GM18498 (cell line): ENCODE measurements at regions not wholly inside any gene's neighbourhood (a gene's known extent, or its start where the extent isn't known, plus 50 kb on each side); places are given as distances from the start of the nearest gene placed in this dataset.
"Not testable (repeated sequence)": the region's sequence is repeated elsewhere in the genome, so short reads cannot be mapped to it uniquely, and the experiment has no call there.

Source experiments
- ATAC-seq: cut with Tn5 transposase; IDR thresholded peaks from one replicate; pipeline ENCODE4 v1.9.1; 2021; ENCODE audit warnings: mild to moderate bottlenecking, moderate library complexity; ENCODE audit not compliant: unreplicated experiment

DNA sequence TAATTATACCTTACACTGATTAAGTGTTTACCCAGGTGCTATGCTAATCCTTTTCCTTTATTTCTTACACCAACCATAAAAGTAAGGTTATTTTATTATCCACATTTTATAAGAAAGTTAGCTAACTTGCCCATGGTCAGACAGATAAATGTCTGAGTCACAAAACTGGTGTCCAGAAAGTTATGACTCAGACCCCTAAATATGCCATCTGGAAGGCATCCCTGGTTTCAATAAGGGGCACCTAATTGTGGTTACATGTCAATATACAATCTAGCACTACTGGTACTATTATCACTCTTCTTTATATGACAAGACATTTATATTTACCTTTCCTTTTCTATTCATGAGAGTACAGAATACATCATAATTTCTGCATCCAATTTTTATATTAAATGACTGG lies 496.5 kb upstream of the ADGRL2 start:
- no peak for ATAC-seq

DNA sequence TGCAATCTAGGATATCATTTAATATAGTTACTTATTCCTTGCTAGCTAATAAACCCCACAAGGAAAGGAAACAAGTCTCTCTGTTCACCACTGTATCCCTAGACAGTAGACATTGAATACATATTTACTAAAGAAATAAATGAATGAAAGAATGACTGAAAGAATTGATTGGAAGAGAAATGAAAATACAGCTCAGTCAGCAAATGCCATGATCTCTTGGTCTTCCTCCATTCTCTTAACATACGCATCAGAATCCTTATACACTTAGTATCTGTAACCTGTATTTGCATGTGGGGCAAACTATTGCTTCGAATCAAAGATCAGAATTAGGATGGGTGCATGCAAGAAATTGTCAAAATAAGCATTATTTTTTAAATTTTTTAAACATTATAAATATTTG lies 500.8 kb upstream of the ADGRL2 start:
- ATAC-seq = no peak

DNA sequence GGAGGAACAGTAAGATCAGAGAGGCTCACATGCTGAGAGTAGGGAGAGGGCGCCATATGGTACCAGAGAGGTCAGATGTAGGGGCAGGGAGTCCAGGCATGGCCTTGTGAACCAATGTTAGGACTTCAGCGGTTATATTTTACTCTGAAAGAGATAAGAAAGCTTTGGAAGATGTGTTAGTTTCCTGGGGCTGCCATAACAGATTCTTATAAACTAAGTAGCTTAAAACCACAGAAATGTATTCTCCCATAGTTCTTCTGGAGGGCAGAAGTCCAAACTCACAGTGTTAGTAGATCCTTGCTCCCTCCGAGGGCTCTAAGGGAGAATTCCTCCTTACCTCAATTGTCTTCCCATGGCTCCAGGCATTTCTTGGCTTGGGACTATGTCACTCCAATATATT lies 502.5 kb upstream of the ADGRL2 start:
- ATAC-seq = no peak

DNA sequence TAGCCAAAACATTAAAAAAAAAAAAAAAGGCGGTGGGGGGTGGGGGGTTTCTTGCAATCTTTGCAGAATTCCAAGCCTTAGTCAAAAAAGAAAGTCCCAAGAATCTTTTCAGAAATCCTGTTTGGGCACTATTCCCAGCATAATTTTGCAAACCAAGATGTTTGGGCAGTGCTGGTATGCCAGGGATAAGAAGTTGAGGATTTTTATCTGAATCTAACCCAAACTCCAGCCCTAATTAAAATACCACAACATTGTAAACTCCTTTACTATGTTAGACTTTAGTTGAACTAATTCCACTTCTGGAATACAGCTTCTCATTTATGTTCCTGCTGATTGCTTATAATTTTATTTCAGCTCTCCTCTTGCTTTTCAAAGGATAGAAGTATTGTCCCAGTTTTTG lies 504.1 kb upstream of the ADGRL2 start:
- ATAC-seq = no peak

DNA sequence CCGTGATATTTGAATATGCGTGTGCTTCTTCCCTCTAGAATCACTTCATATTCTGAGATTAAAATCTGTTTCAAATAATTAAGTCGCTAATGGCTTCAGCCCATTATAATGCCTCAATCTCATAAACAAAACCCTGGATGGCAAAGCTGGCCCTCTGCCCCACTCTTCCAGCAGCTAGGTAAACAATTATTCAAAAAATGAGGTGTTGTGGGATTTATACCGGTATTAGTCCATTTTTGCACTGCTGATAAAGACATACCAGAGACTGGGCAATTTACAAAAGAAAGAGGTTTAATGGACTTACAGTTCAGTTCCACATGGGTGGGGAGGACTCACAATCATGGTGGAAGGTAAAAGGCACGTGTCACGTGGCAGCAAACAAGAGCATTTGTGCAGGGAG lies 510.4 kb upstream of the ADGRL2 start:
- ATAC-seq = no peak

DNA sequence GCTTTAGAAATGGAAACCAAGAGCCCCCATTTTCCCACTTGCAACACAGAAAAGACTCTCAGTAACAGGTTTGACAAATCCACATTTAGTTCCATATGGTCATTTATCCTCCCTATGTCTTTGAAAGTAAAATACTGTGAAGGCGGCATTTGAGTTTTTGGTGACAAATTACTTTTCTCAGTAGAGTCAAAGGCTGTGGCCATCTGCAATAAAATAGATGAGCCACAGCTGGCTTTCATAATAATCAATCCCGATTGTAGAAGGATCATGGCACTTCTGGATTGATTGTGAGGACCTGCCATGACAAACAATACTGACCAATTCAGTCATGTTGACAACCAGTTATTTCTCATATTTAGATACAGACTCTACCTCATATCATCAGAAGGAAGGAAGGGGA lies 512.0 kb upstream of the ADGRL2 start:
- no peak for ATAC-seq

DNA sequence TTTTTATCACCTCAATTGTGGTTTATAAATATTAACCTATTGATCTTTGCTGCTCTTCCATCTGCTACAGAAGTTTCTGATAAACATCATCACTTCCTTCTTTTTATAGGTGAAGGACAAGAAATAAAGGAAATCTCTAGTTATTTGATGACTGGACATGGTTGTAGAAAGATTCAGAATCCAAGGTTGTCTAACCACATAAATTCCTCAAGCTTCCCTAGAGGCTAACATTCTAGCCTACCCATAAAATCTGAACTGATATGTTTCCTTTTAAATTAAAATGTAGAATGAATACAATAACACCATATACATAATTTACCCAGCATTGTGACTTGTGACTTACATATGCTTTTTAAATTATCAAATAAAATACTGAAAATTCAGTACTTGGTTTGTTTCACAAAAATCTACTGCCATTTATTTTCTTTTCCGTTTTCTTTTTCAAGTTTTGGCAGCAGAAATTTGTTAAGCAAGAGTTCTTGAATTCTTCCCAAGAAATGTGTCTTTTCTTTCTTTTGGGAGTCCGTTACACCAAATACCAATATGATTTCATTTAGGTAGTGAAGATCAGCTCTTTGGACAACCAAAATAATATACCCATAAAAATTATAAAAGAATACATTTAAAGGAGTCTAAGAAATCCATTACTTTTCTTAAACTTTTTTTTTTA lies 513.2 kb upstream of the ADGRL2 start:
- no peak for ATAC-seq

DNA sequence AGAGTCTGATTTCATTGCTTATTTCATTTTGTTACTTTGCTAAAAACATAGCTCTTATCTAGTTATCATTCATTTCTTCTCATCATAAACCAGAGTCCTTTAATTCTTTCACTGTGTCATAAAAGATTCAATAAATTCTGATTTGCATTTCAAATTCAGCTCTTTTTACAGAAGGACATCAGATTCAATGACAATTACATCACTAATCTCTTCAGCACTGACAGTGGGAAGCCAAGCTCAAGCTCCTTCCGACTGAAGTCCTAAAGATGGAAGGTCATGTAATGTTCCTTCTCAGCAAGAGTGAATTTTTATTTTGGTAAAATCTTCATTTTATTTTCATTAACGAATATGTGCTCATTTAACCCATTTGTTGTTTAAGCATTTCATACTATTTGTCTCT lies 530.7 kb upstream of the ADGRL2 start:
- ATAC-seq = no peak

DNA sequence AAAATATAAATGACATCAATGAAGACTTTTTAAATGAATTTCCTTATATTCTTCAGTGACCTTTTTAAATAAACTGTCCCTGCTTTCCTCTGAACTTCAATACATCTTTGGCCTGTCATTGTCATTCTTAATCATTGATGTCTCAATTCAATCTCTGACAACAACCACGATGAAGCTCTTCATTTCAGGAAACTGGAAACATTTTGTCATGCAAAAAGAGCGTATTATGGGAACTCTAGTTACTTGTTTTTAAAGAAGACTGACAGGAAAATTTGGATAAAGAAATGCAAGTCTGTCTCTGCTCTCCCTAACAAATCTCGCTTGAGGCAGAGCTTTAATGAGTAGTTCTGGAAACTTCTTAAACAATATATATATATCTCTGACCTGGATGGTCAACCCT lies 535.8 kb upstream of the ADGRL2 start:
- ATAC-seq = no peak

DNA sequence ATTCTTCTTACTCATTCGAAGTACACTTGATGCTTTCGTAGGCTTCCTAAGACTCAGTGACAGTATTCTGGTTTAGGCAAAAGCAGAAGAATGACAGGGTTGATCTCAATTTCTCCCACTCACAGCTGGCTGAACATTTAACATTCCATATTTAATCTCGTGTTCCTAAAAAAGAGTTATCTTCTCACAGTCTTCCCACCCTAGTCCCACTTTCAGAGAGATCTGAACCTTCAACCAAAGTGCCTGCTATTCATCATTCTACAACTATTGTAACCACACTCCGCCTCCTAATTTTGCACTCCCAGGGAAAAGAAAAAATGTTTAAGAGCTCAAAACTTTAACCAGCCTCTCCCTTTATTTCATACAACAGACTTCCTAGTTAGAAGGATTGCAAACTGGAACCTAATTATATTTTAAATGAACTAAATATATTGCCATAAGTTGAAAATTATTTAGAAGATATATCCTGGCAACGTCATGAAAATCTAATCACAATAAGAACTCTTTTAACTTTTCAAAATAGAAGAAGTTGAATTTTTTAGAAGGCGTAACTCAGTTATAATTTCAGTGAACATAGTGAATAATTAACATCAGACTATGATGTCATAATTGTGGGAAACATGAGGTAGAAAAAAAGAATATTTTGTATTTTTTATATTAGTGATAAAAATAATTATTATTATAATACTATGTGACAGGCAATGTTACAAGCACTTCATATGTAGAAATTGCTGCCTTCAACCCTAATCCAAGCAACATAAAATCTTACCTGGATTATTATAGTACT lies 540.9 kb upstream of the ADGRL2 start:
- no peak for ATAC-seq

DNA sequence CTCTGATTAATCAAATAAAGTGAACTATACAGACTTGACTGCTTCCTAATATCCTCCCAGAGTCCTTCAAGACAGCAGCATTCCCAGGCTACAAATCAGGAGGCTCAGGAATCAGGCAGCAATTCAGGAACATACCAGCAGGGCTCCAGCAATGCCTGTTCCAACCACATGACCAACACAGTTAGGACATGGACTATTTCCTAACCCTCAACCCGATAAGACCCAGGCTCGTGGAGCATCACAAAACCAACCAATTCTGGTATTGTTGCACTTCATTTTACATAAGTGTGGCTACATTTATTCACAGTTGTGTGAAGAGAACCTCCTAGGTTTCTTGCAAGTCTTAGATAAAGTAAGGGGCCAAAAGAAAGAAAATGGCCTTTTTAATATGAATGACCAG lies 546.2 kb upstream of the ADGRL2 start:
- ATAC-seq = no peak

DNA sequence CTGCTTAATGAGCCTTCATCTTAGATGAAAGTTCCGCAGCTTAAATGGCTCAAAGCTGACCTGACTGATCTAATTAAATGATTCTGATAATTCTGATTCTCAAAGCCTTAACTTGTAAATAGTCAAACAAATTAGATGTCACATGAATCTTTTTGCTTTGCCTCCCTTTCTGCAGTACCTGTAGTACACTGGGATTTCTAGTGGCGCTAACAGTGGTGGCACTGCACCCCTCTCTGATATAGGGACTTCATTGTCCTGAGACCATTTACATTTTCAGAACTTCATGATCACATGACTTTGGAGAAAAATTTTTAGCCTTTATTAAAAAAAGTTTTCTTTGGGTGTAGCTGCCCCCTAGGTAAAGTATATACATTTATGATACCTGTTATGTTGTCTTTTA lies 546.7 kb upstream of the ADGRL2 start:
- ATAC-seq = no peak

DNA sequence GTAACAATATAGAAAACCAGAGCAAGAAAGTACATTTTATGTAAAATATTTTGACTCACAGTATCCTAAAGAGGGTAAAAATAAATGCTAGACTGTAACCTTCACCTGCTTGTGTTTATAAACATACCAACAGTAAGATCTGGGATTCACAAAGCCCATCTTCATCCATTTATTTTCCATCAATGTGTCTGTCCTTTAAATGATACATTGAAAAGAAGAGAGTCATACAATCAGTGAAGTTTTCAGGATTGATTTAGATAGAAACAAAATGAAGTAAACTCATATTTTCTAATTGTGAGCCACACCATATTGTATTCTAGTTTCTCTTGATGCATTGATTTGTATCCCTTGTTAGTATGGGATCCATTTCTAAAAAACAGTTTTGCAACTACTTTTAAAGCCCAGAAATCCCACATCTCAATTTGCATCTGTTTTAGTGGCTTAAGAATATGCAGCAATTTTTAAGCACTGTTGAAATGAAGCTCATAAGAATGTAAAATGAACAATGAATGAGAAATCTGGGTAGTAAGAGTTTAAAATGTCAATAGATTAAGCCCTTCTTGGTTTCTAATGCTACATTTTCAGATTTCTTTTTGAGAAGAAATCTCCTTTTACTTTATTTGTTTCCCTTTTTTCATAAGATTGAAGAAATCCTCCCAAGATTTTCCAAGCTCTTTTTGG lies 548.1 kb upstream of the ADGRL2 start:
- no peak for ATAC-seq

DNA sequence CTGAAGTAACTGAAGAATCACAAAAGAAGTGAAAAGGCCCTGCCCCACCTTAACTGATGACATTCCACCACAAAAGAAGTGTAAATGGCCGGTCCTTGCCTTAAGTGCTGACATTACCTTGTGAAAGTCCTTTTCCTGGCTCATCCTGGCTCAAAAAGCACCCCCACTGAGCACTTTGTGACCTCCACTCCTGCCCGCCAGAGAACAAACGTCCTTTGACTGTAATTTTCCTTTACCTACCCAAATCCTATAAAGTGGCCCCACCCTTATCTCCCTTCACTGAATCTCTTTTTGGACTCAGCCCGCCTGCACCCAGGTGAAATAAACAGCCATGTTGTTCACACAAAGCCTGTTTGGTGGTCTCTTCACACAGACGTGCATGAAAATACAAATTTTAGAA lies 549.9 kb upstream of the ADGRL2 start:
- ATAC-seq = not testable (repeated sequence)

DNA sequence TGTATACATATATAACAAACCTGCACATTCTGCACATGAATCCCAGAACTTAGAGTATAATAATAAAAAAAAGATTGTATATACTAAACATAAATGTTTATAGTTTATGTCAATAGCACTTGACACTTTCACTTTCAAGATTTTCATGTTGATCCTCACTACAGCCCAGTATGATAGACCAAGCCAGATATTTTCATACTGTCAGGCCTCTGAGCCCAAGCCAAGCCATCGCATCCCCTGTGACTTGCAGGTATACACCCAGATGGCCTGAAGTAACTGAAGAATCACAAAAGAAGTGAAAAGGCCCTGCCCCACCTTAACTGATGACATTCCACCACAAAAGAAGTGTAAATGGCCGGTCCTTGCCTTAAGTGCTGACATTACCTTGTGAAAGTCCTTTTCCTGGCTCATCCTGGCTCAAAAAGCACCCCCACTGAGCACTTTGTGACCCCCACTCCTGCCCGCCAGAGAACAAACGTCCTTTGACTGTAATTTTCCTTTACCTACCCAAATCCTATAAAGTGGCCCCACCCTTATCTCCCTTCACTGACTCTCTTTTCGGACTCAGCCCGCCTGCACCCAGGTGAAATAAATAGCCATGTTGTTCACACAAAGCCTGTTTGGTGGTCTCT lies 555.5 kb upstream of the ADGRL2 start:
- ATAC-seq = not testable (repeated sequence)

DNA sequence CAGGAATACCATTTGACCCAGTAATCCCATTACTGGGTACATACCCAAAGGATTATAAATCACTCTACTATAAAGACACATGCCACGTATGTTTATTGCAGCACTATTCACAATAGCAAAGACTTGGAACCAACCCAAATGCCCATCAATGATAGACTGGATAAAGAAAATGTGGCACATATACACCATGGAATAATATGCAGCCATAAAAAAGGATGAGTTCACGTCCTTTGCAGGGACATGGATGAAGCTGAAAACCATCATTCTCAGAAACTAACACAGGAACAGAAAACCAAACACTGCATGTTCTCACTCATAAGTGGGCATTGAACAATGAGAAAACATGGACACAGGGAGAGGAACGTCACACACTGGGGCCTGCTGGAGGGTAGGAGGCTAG lies 556.1 kb upstream of the ADGRL2 start:
- not testable (repeated sequence) for ATAC-seq

DNA sequence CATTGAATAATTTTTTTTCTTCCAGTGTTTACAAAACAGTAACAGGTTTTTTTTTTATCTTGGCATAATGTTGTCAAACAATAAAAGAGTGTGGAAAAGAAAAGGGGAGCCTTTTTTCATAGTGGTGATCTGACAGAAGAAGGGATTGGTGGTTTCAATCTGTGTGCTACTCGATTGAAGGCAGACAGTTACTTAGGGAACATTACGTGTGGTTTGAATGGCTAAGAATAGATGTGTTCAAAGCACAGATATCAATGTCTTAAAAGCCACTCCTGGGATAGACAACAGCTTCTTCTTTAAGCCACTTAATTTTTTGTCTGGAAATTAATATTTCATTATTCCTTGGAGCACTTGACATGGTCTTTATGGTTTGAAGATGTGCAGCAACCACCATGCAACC lies 558.6 kb upstream of the ADGRL2 start:
- no peak for ATAC-seq

DNA sequence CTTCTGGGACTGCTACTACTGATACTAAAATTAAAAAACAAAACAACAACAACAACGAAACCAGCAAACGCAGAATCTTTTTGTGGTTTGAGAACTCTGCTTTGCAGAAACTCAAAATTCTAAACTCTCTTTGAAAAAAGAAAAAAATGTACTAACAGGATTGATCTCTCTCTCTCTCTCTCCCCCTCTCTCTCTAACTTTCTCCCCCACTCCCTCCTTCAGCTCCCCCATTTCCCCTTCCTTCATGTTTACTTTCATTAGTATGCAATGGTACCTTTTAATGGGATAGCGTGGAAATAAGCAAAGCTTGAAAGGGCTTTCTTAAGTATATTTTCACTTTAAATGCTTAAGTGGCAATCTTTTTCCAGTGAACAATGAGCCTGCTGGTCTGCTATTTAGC lies 562.6 kb upstream of the ADGRL2 start:
- ATAC-seq = no peak

DNA sequence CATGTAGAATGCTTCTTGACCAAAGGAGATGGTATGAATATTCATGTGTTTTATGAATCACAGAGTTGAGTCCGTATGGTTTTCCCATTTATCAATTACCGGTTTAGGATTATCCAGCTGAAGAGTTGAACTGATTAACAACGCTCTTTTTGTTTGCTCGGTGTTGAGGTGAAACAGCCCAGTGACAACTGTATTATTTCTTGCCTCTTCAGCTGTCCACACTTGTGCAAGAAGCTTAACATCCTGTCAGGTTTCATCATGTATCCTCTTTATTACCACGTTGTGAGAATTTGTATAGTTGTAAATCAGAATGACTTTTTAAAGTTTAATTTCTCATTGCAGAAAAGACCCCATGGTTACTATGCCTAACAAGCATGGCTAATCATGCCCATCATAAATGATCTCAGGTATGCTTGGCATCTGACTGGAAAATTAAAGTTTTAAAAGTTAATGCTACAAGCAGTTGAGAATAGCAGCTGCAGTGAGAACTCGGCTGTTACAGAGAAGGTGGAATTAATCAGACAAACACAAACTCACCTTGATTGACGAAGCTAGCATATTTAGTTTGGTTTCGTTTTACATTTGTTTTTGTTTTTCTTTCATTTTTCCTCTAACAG lies 563.2 kb upstream of the ADGRL2 start:
- ATAC-seq = no peak

DNA sequence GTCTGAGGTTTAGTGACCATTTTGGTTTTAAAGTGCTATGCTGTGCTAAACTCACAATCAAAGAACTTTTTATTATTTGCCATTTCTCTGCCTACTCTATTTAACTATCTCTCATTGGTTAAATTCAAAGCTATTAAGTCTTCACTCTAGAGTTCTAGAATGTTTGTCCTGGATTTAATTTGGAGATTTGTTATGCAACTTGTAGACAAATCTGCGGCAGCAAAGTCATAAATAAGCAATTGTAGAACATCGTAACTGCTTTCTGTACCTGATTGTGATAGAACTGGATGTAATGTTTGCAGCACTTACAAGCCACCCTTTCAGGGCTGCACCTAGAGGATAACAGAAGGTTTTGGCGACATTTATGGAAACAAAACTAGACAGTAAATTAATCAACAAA lies 566.5 kb upstream of the ADGRL2 start:
- no peak for ATAC-seq

DNA sequence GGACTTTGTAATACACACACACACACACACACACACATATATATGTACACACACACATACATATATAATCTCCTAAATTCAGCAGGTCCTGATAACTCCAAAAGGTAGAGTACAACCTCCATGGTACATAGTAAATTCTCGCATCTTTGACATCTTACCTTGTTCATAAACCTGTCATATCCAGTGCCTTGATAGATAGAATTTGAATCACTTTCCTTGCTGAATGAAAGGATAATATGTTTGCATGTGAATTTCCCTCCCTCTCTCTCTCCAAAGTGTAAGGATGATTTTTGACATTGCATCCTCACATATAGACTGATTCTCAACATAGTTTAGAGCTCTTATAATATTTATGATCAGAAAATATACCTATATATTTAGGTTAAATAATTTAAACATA lies 567.1 kb upstream of the ADGRL2 start:
- no peak for ATAC-seq
